ENCODE measurements at regions not wholly inside any gene's neighbourhood (a gene's known extent, or its start where the extent isn't known, plus 50 kb on each side); places are given as distances from the start of the nearest gene placed in this dataset.

GRCh38 chr15:85307687-85308045, 72.7 kb upstream of the AKAP13 start (continued):
- TF ChIP-seq ZNF462 (CRISPR knock-in tag; IDR thresholded peaks at IDR 0.05), result no peak

GRCh38 chr15:85311647-85312046, 68.8 kb upstream of the AKAP13 start:
- Histone ChIP-seq H3K4me1 (ENCODE audit: insufficient read depth) (no peaks in the 10 kb centered on the region), H3K79me2 (replicated peaks; ENCODE audit: insufficient read depth) (no peaks in the 10 kb centered on the region), H3K4me2 (no peak overlapping the region), H4K20me1 (replicated peaks; ENCODE audit: insufficient read depth) (no peaks in the 10 kb centered on the region), H2AFZ (no peak overlapping the region), H3K36me3 (ENCODE audit: insufficient read depth) (no peaks in the 10 kb centered on the region), H3F3A (replicated peaks; ENCODE audit: low read depth) (no peaks in the 10 kb centered on the region), H3K9me2 (ENCODE audit: insufficient read depth) (peaks cover 7% of the 10 kb centered on the region; the same call in 1 of the 2 replicates), H3K27ac (ENCODE audit: low read depth) (no peak overlapping the region), H3K4me3 (no peak overlapping the region), H3K27me3 (ENCODE audit: insufficient read depth) (no peaks in the 10 kb centered on the region)
- Mint-ChIP-seq H3K9me3 (no peaks in the 10 kb centered on the region; the same call in 1 of the 3 replicates), H3K27ac (no peak overlapping the region), H3K27me3 (ENCODE audit: insufficient read depth, low read depth, poor library complexity) (peaks cover 4% of the 10 kb centered on the region), H3K4me1 (peaks cover 11% of the 10 kb centered on the region), H3K36me3 (ENCODE audit: low read depth) (no peaks in the 10 kb centered on the region), H3K4me3 (no peak overlapping the region)
- ATAC-seq (no peak), DNase-seq (ENCODE audit: low spot score) (no peak)
- TF ChIP-seq ZNF462 (CRISPR knock-in tag; IDR thresholded peaks at IDR 0.05) (no peak), ETS1 (IDR thresholded peaks at IDR 0.05) (no peak), CTCF (conservative IDR thresholded peaks at IDR 0.05; ENCODE audit: low read depth in 2 of 2) (no peak), EZH2phosphoT487 (IDR thresholded peaks at IDR 0.05; ENCODE audit: unreplicated experiment) (no peak), CREB1 (CRISPR knock-in tag; IDR thresholded peaks at IDR 0.05; ENCODE audit: low read depth) (no peak), EZH2 (IDR thresholded peaks at IDR 0.05; ENCODE audit: low read depth, unreplicated experiment) (no peak)
